ENCODE measurements at regions not wholly inside any gene's neighbourhood (a gene's known extent, or its start where the extent isn't known, plus 50 kb on each side); places are given as distances from the start of the nearest gene placed in this dataset.

DNA sequence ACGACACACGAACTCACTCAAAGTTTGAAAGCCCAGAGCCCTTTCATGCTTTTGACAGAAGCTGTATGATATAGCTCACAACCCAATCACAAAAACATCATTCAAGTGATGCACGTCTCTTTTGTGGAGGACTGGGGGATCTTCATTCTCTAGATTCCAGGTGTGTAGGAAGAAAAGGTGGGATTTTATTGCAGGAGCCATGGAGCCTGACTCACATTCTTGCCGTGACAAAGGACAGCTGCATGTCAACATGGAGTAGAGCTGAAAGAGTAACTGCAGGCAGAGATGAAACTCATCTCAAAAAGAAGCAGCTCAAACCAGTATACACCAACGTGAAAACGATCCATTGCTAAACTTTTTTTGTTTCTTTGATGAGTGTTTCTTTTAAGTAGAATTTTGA, 50.9 kb upstream of the PDE1A start:
- TF ChIP-seq, protein P1, sequence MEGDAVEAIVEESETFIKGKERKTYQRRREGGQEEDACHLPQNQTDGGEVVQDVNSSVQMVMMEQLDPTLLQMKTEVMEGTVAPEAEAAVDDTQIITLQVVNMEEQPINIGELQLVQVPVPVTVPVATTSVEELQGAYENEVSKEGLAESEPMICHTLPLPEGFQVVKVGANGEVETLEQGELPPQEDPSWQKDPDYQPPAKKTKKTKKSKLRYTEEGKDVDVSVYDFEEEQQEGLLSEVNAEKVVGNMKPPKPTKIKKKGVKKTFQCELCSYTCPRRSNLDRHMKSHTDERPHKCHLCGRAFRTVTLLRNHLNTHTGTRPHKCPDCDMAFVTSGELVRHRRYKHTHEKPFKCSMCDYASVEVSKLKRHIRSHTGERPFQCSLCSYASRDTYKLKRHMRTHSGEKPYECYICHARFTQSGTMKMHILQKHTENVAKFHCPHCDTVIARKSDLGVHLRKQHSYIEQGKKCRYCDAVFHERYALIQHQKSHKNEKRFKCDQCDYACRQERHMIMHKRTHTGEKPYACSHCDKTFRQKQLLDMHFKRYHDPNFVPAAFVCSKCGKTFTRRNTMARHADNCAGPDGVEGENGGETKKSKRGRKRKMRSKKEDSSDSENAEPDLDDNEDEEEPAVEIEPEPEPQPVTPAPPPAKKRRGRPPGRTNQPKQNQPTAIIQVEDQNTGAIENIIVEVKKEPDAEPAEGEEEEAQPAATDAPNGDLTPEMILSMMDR (IDR thresholded peaks at IDR 0.05; ENCODE audit: insufficient read depth, low read length, poor library complexity, severe bottlenecking) = no peak
- no peaks in the 10 kb centered on the region for H3K36me3 ChIP-seq (ENCODE audit: control insufficient read depth, insufficient read depth, low read length)
- DNase-seq (ENCODE audit: low read depth) = no peak
- H3K4me3 ChIP-seq (ENCODE audit: low read depth, low read length) = no peak overlapping the region
- H3K27me3 ChIP-seq (ENCODE audit: control insufficient read depth, insufficient read depth, low read length) = no peaks in the 10 kb centered on the region

DNA sequence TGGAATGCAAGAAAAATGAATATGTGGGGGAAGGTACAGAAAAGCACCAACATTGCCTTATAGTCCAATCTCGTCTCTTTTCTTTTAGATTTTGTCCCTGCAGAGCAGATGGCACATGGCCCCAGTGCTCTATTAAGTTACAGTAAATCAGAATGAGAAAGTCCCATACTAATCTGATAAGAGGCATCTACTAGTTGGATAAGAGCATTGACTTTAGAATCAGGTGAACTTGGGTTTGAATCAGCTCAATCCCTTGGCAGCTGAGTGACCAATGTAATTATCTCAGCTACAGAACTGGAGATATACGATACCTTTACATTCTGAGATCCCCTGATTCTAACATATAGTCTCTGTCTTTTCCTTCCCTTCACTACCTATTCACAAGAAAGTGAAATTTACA, 54.8 kb upstream of the PDE1A start:
- no peak for DNase-seq (ENCODE audit: low read depth)
- TF ChIP-seq, protein P1 (IDR thresholded peaks at IDR 0.05; ENCODE audit: insufficient read depth, low read length, poor library complexity, severe bottlenecking) = no peak
- H3K27me3 ChIP-seq (ENCODE audit: control insufficient read depth, insufficient read depth, low read length) = no peaks in the 10 kb centered on the region
- no peak overlapping the region for H3K4me3 ChIP-seq (ENCODE audit: low read depth, low read length)
- H3K36me3 ChIP-seq (ENCODE audit: control insufficient read depth, insufficient read depth, low read length) = no peaks in the 10 kb centered on the region

DNA sequence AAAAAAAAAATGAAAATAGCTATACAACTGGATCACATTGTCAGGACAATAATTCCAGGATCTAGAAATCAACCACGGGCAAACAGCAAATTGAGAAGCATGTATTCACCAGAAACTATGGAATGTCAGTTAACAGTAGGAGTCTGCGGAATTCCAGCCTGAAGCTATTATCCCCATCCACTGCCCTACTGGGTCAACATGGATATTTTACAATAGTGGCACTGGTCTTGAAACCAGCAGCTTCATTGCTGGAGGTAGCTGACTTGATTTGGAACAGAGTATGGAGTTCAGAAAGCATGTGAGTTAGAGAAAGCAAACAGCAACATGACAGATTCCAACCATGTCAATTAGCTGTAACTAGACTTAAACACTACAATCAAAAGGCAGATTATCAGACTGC, 55.7 kb upstream of the PDE1A start:
- no peaks in the 10 kb centered on the region for H3K36me3 ChIP-seq (ENCODE audit: control insufficient read depth, insufficient read depth, low read length)
- H3K4me3 ChIP-seq (ENCODE audit: low read depth, low read length) = no peak overlapping the region
- H3K27me3 ChIP-seq (ENCODE audit: control insufficient read depth, insufficient read depth, low read length) = no peaks in the 10 kb centered on the region
- TF ChIP-seq, protein P1 (IDR thresholded peaks at IDR 0.05; ENCODE audit: insufficient read depth, low read length, poor library complexity, severe bottlenecking) = no peak
- no peak for DNase-seq (ENCODE audit: low read depth)

DNA sequence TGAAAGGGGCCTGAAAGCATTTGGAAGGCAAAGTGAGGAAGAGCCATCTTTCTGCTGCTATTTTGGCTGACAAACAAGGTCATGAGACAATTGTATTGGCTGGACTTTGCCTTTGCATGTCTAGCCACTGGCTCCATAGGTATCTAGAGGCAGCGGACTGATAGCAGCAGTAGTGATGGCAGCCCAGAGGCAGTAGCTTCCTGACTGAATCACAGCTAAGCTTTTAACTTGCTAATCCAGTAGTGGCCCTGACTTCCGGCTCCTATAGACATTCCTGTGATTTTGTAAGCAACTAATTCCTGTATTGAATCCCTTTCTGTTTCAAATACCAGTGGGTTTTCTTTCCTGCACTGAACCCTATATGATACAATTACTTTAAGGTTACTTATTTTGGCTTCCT, 69.8 kb upstream of the PDE1A start:
- H3K4me3 ChIP-seq (ENCODE audit: low read depth, low read length) = no peak overlapping the region
- no peak for DNase-seq (ENCODE audit: low read depth)
- no peaks in the 10 kb centered on the region for H3K36me3 ChIP-seq (ENCODE audit: control insufficient read depth, insufficient read depth, low read length)
- no peaks in the 10 kb centered on the region for H3K27me3 ChIP-seq (ENCODE audit: control insufficient read depth, insufficient read depth, low read length)
- TF ChIP-seq, protein P1 (IDR thresholded peaks at IDR 0.05; ENCODE audit: insufficient read depth, low read length, poor library complexity, severe bottlenecking) = no peak

DNA sequence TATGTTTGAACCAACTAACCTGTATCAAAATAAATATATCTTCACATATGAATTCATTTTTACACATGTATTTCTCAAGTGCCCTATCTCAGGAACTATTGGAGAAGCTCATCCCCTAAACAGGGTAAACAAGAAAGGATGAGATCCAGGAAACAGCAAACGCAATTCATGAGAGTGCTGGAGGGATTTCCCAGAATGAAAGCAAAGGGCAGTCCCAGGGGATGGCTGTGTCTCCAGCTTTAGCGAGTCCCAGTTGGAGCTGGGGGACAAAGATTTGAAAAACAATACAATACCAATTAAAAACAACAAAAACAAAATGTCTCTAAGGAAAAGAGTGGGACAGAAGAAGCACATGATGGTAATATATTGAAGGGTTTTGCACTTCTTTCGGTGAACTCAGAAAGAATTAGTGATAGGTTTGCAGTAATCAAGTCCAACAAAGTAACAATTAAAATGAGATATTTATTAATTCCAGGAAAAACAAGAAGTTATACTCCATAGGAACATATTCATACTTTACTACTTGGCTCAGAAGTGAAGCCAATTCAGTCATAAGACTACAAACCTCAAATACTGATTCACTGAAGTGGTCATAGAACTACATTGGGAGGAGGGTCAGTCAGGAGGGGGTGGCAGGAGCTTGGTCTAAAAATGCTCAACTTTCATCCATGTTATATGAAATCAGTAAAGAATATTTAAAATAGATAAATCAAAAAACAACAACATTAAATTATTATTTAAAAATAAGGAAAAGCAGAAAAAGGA, 73.1 kb upstream of the PDE1A start:
- TF ChIP-seq, protein P1 (IDR thresholded peaks at IDR 0.05; ENCODE audit: insufficient read depth, low read length, poor library complexity, severe bottlenecking) = no peak
- no peak overlapping the region for H3K4me3 ChIP-seq (ENCODE audit: low read depth, low read length)
- H3K27me3 ChIP-seq (ENCODE audit: control insufficient read depth, insufficient read depth, low read length) = no peaks in the 10 kb centered on the region
- no peaks in the 10 kb centered on the region for H3K36me3 ChIP-seq (ENCODE audit: control insufficient read depth, insufficient read depth, low read length)
- DNase-seq (ENCODE audit: low read depth) = no peak

DNA sequence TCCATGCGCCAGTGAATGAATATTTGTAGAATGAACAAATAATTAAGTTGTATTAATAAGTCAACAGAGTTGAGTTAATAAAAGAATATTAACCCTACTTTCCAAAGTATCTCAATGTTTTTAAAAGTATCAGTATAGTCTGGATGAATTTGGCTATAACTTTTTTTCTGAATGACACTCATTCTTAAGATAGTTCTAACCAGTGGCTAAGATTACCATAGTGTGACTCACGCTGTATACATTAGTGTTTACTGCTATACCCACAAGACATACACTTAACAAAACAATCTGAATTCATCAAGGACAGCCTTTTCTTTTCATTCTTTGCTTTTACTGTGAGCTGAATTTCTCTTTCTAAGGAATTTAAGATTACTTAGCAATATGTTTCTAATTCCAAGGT, 77.0 kb upstream of the PDE1A start:
- H3K27me3 ChIP-seq (ENCODE audit: control insufficient read depth, insufficient read depth, low read length) = no peaks in the 10 kb centered on the region
- TF ChIP-seq, protein P1 (IDR thresholded peaks at IDR 0.05; ENCODE audit: insufficient read depth, low read length, poor library complexity, severe bottlenecking) = no peak
- H3K36me3 ChIP-seq (ENCODE audit: control insufficient read depth, insufficient read depth, low read length) = no peaks in the 10 kb centered on the region
- no peak for DNase-seq (ENCODE audit: low read depth)
- no peak overlapping the region for H3K4me3 ChIP-seq (ENCODE audit: low read depth, low read length)

Measured in kidney epithelial cell (primary cell).